CD4-positive, alpha-beta T cell treated with Interleukin-15 for 4 hours (primary cell): ENCODE measurements at regions not wholly inside any gene's neighbourhood (a gene's known extent, or its start where the extent isn't known, plus 50 kb on each side); places are given as distances from the start of the nearest gene placed in this dataset.

Experiments
- DNase-seq: peaks from one replicate; pipeline ENCODE4 v3.0.0-alpha.2; 2020; ENCODE audit warnings: low spot score

- DNase-seq = no peak
Measured at GRCh38 chr10:53005612-53006345, 233.2 kb upstream of the MBL2 start.

- DNase-seq = no peak
Measured at GRCh38 chr10:53003094-53003493, 230.5 kb upstream of the MBL2 start.

- DNase-seq = no peak
Measured at GRCh38 chr10:52999681-53000080, 227.1 kb upstream of the MBL2 start.

- DNase-seq = no peak
Measured at GRCh38 chr10:52999258-52999657, 226.7 kb upstream of the MBL2 start.

GRCh38 chr10:52997007-52997406 is 224.4 kb upstream of the MBL2 start:
- DNase-seq = no peak

GRCh38 chr10:52994370-52994769 is 221.8 kb upstream of the MBL2 start:
- DNase-seq = no peak

GRCh38 chr10:52993109-52993508 is 220.5 kb upstream of the MBL2 start:
- DNase-seq = no peak

- no peak for DNase-seq
Measured at GRCh38 chr10:52992567-52992966, 220.0 kb upstream of the MBL2 start.

GRCh38 chr10:52988923-52989322 is 216.3 kb upstream of the MBL2 start:
- DNase-seq = no peak

- DNase-seq = no peak
Measured at GRCh38 chr10:52986125-52986524, 213.5 kb upstream of the MBL2 start.

- no peak for DNase-seq
Measured at GRCh38 chr10:52984169-52984568, 211.6 kb upstream of the MBL2 start.

GRCh38 chr10:52979295-52979990 is 206.9 kb upstream of the MBL2 start:
- no peak for DNase-seq

- DNase-seq = no peak
Measured at GRCh38 chr10:52977581-52977980, 205.0 kb upstream of the MBL2 start.

- no peak for DNase-seq
Measured at GRCh38 chr10:52967806-52968795, 195.5 kb upstream of the MBL2 start.

GRCh38 chr10:52966904-52967303 is 194.3 kb upstream of the MBL2 start:
- no peak for DNase-seq

GRCh38 chr10:52965938-52966401 is 193.4 kb upstream of the MBL2 start:
- DNase-seq = no peak

GRCh38 chr10:52965509-52965908 is 192.9 kb upstream of the MBL2 start:
- DNase-seq = no peak

GRCh38 chr10:52961323-52961722 is 188.7 kb upstream of the MBL2 start:
- DNase-seq = no peak

- no peak for DNase-seq
Measured at GRCh38 chr10:52959810-52960209, 187.2 kb upstream of the MBL2 start.

- no peak for DNase-seq
Measured at GRCh38 chr10:52956861-52957260, 184.3 kb upstream of the MBL2 start.

- DNase-seq = no peak
Measured at GRCh38 chr10:52956461-52956860, 183.9 kb upstream of the MBL2 start.

- no peak for DNase-seq
Measured at GRCh38 chr10:52955337-52955736, 182.8 kb upstream of the MBL2 start.
